Osteocyte (in vitro differentiated cells): ENCODE measurements at regions not wholly inside any gene's neighbourhood (a gene's known extent, or its start where the extent isn't known, plus 50 kb on each side); places are given as distances from the start of the nearest gene placed in this dataset.

Experiments
- DNase-seq: peaks from one replicate; pipeline ENCODE4 v3.0.0; 2021; ENCODE audit warnings: mixed read lengths; ENCODE audit not compliant: unreplicated experiment; ENCODE audit errors: extremely low spot score
- H3K27ac Mint-ChIP-seq: one replicate; pipeline ENCODE4 v1.8.0; 2021; ENCODE audit warnings: mild to moderate bottlenecking, mixed read lengths; ENCODE audit not compliant: unreplicated experiment
- H3K27me3 Mint-ChIP-seq: one replicate; pipeline ENCODE4 v1.8.0; 2021; ENCODE audit warnings: mixed read lengths; ENCODE audit not compliant: unreplicated experiment
- H3K36me3 Mint-ChIP-seq: one replicate; pipeline ENCODE4 v1.8.0; 2021; ENCODE audit warnings: mixed read lengths; ENCODE audit not compliant: unreplicated experiment
- H3K4me1 Mint-ChIP-seq: one replicate; pipeline ENCODE4 v1.8.0; 2021; ENCODE audit warnings: mixed read lengths; ENCODE audit not compliant: unreplicated experiment
- H3K4me3 Mint-ChIP-seq: one replicate; pipeline ENCODE4 v1.8.0; 2021; ENCODE audit warnings: mild to moderate bottlenecking, moderate library complexity, mixed read lengths; ENCODE audit not compliant: unreplicated experiment
- H3K9me3 Mint-ChIP-seq: one replicate; pipeline ENCODE4 v1.8.0; 2021; ENCODE audit warnings: mixed read lengths; ENCODE audit not compliant: unreplicated experiment
- TF ChIP-seq, protein P1 (sequence below): fragments of 200-600 bp; sonication (generic); IDR thresholded peaks from 2 replicates; pipeline ENCODE4 v1.5.0; 2021; ENCODE audit warnings: antibody characterized with exemption, mild to moderate bottlenecking, moderate library complexity

DNA sequence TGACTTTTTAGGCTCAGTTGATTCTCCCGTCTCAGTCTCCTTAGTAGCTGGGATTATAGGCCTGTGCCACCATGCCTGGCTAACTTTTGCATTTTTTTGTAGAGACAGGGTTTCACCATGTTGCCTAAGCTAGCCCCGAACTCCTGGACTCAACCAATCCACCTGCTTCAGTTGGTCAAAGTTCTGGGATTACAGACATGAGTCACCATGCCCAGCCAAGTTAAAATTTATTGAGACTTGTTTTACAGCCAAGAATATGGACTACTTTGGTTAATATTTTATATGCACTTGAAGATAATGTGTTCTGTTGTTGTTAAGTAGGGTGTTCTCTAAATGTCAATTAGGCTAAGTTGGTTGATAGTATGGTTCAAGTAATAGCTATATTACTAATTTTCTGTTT, 58.7 kb downstream of the CYTL1 start:
- H3K27ac Mint-ChIP-seq: no peak overlapping the region
- H3K4me1 Mint-ChIP-seq: no peaks in the 10 kb centered on the region
- H3K36me3 Mint-ChIP-seq: peaks cover 4% of the 10 kb centered on the region
- no peak for DNase-seq
- TF ChIP-seq, protein P1, sequence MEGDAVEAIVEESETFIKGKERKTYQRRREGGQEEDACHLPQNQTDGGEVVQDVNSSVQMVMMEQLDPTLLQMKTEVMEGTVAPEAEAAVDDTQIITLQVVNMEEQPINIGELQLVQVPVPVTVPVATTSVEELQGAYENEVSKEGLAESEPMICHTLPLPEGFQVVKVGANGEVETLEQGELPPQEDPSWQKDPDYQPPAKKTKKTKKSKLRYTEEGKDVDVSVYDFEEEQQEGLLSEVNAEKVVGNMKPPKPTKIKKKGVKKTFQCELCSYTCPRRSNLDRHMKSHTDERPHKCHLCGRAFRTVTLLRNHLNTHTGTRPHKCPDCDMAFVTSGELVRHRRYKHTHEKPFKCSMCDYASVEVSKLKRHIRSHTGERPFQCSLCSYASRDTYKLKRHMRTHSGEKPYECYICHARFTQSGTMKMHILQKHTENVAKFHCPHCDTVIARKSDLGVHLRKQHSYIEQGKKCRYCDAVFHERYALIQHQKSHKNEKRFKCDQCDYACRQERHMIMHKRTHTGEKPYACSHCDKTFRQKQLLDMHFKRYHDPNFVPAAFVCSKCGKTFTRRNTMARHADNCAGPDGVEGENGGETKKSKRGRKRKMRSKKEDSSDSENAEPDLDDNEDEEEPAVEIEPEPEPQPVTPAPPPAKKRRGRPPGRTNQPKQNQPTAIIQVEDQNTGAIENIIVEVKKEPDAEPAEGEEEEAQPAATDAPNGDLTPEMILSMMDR: no peak
- peaks cover 23% of the 10 kb centered on the region for H3K9me3 Mint-ChIP-seq
- H3K4me3 Mint-ChIP-seq: no peak overlapping the region
- H3K27me3 Mint-ChIP-seq: peaks cover 24% of the 10 kb centered on the region

DNA sequence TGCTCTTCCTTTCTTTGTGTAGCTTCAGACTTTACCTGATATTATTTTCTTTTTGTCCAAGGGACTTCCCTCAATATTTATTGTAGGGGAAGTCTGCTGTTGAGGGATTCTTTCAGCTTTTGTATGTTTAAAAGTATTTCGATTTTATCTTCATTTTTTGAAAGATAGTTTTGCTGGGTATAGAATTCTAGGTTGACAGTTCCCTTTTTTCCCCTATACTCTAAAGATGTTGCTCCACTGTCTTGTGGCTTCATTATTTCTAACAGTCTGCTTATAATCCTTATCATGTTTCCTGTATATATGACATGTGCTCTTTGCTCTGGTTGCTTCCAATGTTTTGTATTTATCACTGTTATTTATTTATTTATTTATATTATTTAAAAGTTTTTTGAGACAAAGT, 57.3 kb downstream of the CYTL1 start:
- DNase-seq: no peak
- peaks cover 23% of the 10 kb centered on the region for H3K9me3 Mint-ChIP-seq
- TF ChIP-seq, protein P1: no peak
- peaks cover 4% of the 10 kb centered on the region for H3K36me3 Mint-ChIP-seq
- no peak overlapping the region for H3K4me3 Mint-ChIP-seq
- no peak overlapping the region for H3K27ac Mint-ChIP-seq
- peaks cover 33% of the 10 kb centered on the region for H3K27me3 Mint-ChIP-seq
- H3K4me1 Mint-ChIP-seq: no peaks in the 10 kb centered on the region

DNA sequence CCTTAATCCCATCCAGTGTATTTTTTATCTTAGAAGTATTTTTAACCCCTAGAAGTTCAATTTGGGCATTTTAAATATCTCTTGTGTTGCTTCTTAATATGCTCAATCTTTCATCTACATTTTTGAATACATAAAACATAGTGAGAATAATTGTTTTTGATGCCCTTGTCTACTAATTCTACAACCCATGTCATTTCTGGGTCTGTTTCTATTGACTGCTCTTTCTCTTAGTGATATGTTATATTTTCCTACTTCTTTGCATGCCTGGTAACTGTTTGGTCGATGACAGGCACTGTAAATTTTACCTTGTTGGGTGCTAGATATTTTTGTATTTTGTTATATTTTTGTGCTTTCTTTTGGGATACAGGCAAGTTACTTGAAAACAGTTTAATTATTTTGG, 56.3 kb downstream of the CYTL1 start:
- peaks cover 37% of the 10 kb centered on the region for H3K27me3 Mint-ChIP-seq
- DNase-seq: no peak
- peaks cover 23% of the 10 kb centered on the region for H3K9me3 Mint-ChIP-seq
- H3K4me1 Mint-ChIP-seq: no peaks in the 10 kb centered on the region
- no peak overlapping the region for H3K27ac Mint-ChIP-seq
- TF ChIP-seq, protein P1: no peak
- peaks cover 4% of the 10 kb centered on the region for H3K36me3 Mint-ChIP-seq
- H3K4me3 Mint-ChIP-seq: no peak overlapping the region
